AG09309 (cell line): ENCODE measurements at regions not wholly inside any gene's neighbourhood (a gene's known extent, or its start where the extent isn't known, plus 50 kb on each side); places are given as distances from the start of the nearest gene placed in this dataset.
"Not testable (repeated sequence)": the region's sequence is repeated elsewhere in the genome, so short reads cannot be mapped to it uniquely, and the experiment has no call there.

Source experiments
- DNase-seq: peaks from one replicate; pipeline ENCODE4 v3.0.0-alpha.2; 2010; ENCODE audit warnings: low read depth
- H3K4me3 ChIP-seq: 2 replicates; pipeline ENCODE4 v1.5.1; 2011; ENCODE audit warnings: mild to moderate bottlenecking, low read depth, low read length, moderate library complexity; ENCODE audit not compliant: control insufficient read depth

DNA sequence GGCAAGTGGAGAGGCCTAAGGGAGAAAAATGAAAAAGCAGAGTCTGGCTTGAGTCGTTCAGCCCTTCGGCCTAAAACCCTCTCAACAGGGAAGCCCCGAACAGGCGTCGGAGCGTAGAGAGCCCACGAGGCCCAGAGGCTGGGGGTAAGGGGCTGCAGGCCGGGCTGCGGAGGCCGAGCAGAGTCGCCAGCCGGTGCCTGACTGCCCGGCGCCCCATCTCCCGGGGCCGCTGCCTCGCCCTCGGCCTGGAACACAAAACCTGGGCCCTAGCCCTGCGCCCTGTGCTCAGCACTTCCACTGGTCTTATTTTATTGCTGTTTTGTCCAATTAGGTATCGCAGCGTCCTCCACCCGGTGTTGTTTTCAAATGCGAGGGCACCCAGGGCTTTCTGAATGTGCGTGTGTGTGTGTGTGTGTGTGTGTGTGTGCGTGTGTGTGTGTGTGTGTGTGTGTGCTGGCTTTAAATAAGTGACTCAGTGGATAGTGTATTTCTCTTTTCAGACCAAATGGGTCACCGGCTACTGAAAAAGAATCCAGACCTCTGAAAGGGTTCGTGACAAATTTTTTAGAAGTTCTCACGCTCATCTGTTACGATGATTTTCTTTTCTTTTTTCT lies 463.1 kb upstream of the ZNG1F start:
- not testable (repeated sequence) for H3K4me3 ChIP-seq, DNase-seq

DNA sequence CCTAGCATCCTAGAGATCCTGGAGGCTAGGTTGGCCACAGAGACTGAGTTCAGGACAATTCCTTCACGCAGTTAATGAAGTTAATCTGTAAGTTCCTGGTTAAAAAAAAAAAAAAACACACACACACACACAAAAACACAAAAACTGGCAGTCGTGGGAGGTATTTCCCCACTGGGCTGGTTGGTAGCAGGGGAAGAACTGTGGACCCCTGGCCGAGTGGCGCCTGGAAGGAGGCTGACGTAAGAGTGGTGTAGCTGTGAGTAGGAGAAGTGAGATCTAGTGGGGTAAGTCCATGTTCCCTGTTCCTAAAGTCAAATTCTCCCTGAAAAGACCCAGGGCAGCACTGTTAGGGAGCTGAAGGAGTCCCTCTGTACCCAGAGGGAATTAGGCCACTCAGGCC lies 461.0 kb upstream of the ZNG1F start:
- DNase-seq, H3K4me3 ChIP-seq: not testable (repeated sequence)

DNA sequence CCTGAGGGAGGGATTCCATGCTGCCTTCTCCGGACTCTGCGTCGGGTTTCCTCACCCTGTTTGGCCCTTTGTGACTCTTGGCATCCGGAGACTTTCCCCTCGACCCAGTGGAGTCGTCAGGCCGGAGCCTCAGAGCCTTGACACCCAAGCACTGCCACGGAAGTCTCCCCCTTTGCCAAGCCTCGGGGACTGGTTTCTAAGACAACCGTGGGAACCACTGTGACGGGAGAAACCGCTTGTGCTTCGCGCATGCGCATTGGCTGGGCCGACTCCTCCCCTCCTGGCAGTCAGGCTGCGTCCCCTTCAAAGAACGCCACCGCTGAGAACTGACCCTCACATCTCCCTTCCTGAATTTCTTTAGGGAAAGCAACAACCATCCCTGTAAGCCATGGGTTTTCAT lies 459.4 kb upstream of the ZNG1F start:
- H3K4me3 ChIP-seq: not testable (repeated sequence)

DNA sequence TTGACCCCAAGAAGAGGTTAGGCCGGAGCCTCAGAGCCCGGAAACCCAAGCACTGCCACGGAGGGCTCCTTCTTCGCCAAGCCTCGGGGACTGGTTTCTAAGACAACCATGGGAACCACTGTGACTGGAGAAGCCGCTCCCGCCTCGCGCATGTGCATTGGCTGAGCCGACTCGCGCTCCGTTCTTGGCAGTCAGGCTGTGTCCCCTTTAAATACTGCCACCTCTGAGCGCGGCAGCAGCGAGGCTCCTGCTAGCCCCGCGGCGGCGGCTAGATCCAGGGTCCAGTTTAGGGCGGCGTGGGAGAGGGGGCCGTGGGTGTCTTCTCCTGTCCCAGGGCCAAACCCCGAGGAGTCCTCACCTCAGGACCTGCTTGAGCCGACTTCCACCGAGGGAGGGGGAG lies 457.1 kb upstream of the ZNG1F start:
- not testable (repeated sequence) for DNase-seq, H3K4me3 ChIP-seq

More for the DNA sequence above, 459.4 kb upstream of the ZNG1F start:
- not testable (repeated sequence) for DNase-seq

DNA sequence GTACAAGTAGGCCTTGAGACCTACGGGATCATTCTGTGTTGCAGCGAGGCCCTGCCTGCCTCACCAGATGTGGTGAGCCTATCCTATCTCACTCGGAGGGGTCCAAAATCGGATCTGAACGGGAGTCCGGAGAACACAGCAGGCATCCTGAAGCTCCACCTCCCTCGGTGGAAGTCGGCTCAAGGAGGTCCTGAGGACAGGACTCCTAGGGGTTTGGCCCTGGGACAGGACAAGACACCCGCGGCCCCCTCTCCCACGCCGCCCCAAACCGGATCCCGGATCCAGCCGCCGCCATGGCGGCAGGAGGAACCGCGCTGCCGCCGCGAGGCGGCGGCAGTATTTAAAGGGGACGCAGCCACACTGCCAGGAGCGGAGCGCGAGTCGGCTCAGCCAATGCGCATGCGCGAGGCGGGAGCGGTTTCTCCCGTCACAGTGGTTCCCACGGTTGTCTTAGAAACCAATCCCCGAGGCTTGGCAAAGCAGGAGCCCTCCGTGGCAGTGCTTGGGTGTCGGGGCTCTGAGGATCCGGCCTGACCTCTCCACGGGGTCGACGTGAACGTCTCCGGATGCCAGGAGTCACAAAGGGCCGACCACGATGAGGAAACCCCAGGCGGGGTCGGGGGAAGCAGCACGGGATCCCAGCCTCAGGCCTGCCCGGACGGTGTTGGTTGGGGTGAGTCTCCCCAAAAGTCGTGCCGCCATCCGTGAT lies 454.6 kb upstream of the ZNG1F start:
- H3K4me3 ChIP-seq: peak overlapping the region; percentile 41
- DNase-seq: peak; percentile 28

DNA sequence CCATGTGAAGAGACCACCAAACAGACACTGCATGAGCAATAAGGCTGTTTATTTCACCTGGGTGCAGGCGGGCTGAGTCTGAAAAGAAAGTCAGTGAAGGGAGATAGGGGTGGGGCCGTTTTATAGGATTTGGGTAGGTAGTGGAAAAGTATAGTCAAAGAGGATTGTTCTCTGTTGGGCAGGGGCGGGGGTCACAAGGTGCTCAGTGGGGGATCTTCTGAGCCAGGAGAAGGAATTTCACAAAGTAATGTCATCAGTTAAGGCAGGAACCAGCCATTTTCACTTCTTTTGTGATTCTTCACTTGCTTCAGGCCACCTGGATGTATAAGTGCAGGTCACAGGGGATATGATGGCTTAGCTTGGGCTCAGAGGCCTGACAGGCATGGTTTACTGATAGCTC lies 444.6 kb upstream of the ZNG1F start:
- not testable (repeated sequence) for DNase-seq, H3K4me3 ChIP-seq

DNA sequence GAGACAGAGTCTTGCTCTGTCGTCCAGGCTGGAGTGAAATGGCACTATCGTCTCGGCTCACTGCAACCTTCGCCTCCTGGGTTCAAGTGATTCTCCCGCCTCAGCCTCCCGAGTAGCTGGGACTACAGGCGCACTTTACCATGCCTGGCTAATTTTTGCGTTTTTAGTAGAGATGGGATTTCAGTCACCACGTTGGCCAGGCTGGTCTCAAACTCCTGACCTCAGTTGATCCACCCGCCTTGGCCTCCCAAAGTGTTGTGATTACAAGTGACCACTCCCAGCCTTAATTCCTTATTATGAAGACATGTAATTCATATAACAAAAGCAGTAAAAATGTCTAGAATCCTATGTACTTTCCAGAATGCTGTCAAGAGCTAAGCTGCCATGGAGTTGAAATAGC lies 434.5 kb upstream of the ZNG1F start:
- DNase-seq, H3K4me3 ChIP-seq: not testable (repeated sequence)

DNA sequence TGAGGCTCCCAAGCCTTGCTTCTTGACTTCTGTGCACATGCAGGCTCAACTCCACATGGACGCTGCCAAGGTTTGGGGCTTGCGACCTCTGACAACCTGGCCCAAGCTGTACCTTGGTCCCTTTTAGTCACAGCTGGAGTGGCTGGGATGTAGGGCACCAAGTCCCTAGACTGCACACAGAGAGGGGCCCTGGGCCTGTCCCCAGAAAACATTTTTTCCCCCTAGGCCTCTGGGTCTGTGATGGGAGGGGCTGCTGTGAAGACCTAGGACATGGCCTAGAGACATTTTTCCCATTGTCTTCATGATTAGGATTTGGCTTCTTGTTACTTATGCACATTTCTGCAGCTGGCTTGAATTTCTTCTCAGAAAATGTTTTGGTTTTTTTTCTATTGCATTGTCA lies 430.1 kb upstream of the ZNG1F start:
- DNase-seq, H3K4me3 ChIP-seq: not testable (repeated sequence)

DNA sequence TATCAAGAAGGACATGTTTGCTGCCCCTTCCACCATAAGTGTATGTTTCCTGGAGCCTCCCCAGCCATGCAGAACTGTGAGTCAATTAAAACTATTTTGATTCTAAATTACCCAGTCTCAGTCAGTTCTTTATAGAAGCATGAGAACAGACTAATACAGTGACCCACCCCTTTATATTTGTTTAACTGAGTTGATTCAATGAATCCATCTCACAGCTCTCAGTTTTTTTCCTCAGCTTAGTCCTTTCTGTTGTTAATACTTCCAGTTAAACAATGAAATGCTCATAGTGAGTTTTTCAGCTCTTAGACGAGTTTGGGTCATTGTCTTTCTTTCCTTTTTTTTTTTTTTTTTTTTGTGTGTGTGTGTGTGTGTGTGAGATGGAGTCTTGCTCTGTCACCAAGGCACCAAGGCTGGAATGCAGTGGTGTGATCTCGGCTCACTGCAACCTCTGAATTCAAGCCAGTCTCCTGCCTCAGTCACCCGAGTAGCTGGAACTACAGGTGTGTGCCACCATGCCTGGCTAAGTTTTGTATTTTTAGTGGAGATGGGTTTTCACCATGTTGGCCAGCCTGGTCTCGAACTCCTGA lies 417.9 kb upstream of the ZNG1F start:
- DNase-seq, H3K4me3 ChIP-seq: not testable (repeated sequence)

DNA sequence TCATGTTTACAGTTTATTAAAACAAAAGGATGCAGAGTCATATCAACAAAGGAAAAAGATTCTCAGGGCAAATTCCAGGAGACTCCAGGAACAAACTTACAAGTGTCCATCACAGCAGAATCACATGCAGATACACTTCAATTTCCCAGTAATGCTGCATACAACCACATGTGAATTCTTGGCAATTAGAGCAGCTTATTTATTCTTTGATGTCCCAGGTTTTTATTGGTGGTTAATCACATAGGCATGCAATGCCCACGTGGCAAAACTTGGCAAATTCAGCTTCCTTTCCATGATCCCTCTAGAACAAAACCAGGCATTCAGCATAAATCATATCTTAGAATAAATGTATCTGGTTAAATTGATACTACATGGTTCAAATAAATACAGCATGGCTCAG lies 376.5 kb upstream of the ZNG1F start:
- not testable (repeated sequence) for DNase-seq, H3K4me3 ChIP-seq
